Tibial artery (tissue), 4 donors: ENCODE measurements at regions not wholly inside any gene's neighbourhood (a gene's known extent, or its start where the extent isn't known, plus 50 kb on each side); places are given as distances from the start of the nearest gene placed in this dataset.
A peak's percentile ranks its signal among the peaks of the same experiment; 100 is the strongest.

ENCODE experiments used
- DNase-seq, 2 donors: peaks; one replicate each; pipeline ENCODE4 v3.0.0-alpha.2; 2019
- H3K27ac ChIP-seq, 2 donors: fragments of 200-600 bp; sonication (generic) in 1 of 2; 1 replicate in 1 of 2; 2 replicates in 1 of 2; pipeline ENCODE4 v1.5.1; 2018 to 2019; ENCODE audit warnings: mild to moderate bottlenecking in 1 of 2
- H3K27me3 ChIP-seq, 2 donors: fragments of 200-600 bp; sonication (generic) in 1 of 2; one replicate each; pipeline versions ENCODE4 v1.5.1 to v1.6.0; 2016 to 2019
- H3K36me3 ChIP-seq, 3 donors: fragments of 200-600 bp; sonication (generic) in 2 of 3; one replicate each; pipeline ENCODE4 v1.5.1; 2016 to 2019; ENCODE audit warnings: mild to moderate bottlenecking in 2 of 3
- H3K4me1 ChIP-seq, 4 donors: fragments of 200-600 bp; sonication (generic) in 2 of 4; 1 replicate in 3 of 4; 2 replicates in 1 of 4; pipeline ENCODE4 v1.5.1; 2016 to 2019
- H3K4me3 ChIP-seq, 2 donors: fragments of 200-600 bp; sonication (generic) in 1 of 2; 1 replicate in 1 of 2; 2 replicates in 1 of 2; pipeline ENCODE4 v1.5.1; 2018 to 2019; ENCODE audit warnings: mild to moderate bottlenecking in 2 of 2
- H3K9me3 ChIP-seq, 3 donors: fragments of 200-600 bp; sonication (generic) in 1 of 3; one replicate each; pipeline ENCODE4 v1.5.1; 2016 to 2019
- intact Hi-C: fragments of 100-400 bp; cut with DNase I; formaldehyde crosslinking; loops from one replicate; pipeline ENCODE4 v1.15.0; 2023; ENCODE audit warnings: low total_unique reads
- TF ChIP-seq, protein P1 (sequence below), 2 experiments: fragments of 200-600 bp in 1 of 2; fragments of 450-650 bp in 1 of 2; IDR thresholded peaks; one replicate each; pipeline ENCODE4 v1.5.1; 2017 to 2019; ENCODE audit warnings: antibody characterized with exemption in 2 of 2, mild to moderate bottlenecking in 1 of 2, moderate library complexity in 1 of 2

- no peaks in the 10 kb centered on the region for H3K36me3 ChIP-seq
These were observed 627.2 kb upstream of the SLITRK6 start for GRCh38 chr13:86426437-86426836.

DNA sequence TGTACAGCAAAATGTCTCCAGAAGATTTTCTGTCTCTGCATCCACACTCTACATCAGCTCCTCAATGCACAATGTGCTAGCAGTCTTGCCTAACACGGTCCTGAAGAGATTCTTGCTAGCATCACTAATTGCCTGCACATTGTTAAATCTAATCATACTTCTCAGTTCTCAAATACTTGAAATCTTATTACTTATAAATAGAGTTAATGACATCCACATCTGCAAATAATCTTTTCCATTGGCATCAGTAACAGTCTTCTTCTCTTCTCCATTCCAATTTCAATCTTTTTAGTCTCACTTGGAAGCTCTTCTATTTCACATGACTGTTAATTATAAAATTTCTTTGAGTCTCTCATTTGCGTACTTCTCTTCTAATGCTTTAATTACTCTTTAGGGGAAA, 630.5 kb upstream of the SLITRK6 start:
- Histone ChIP-seq H3K4me3 (no peak overlapping the region), H3K27ac (no peak overlapping the region), H3K4me1 (no peaks in the 10 kb centered on the region), H3K27me3 (no peaks in the 10 kb centered on the region), H3K36me3 (no peaks in the 10 kb centered on the region), H3K9me3 (no peaks in the 10 kb centered on the region)
- DNase-seq, result no peak
- intact Hi-C loops, result no loop called here
- TF ChIP-seq, protein P1, sequence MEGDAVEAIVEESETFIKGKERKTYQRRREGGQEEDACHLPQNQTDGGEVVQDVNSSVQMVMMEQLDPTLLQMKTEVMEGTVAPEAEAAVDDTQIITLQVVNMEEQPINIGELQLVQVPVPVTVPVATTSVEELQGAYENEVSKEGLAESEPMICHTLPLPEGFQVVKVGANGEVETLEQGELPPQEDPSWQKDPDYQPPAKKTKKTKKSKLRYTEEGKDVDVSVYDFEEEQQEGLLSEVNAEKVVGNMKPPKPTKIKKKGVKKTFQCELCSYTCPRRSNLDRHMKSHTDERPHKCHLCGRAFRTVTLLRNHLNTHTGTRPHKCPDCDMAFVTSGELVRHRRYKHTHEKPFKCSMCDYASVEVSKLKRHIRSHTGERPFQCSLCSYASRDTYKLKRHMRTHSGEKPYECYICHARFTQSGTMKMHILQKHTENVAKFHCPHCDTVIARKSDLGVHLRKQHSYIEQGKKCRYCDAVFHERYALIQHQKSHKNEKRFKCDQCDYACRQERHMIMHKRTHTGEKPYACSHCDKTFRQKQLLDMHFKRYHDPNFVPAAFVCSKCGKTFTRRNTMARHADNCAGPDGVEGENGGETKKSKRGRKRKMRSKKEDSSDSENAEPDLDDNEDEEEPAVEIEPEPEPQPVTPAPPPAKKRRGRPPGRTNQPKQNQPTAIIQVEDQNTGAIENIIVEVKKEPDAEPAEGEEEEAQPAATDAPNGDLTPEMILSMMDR (IDR thresholded peaks at IDR 0.05), result no peak

More at GRCh38 chr13:86426437-86426836, 627.2 kb upstream of the SLITRK6 start:
- Histone ChIP-seq H3K9me3 (no peaks in the 10 kb centered on the region), H3K4me3 (no peak overlapping the region), H3K4me1 (no peaks in the 10 kb centered on the region), H3K27ac (no peak overlapping the region), H3K27me3 (no peaks in the 10 kb centered on the region)
- intact Hi-C loops, result no loop called here
- DNase-seq, result no peak
- TF ChIP-seq, protein P1 (IDR thresholded peaks at IDR 0.05), result no peak

DNA sequence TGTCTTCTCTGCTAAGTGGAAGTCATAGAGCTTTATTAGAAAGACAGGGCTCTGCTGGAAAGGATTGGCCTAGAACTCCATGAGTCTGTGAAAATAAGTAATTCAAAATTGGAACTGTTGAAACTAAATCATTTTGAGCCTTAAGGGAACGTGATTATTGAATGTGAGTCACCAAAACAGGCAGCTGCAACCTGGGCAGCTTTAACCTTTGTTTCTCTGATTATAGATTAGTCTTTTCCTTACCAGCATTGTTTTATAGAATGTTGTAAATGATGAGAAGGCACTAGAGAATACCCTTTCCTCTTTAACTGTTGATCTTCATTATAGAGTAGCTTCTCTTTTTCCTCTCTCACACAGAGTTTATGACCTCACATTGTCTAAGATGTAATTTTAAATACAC, 638.8 kb upstream of the SLITRK6 start:
- TF ChIP-seq, protein P1 (IDR thresholded peaks at IDR 0.05), result no peak
- intact Hi-C loops, result no loop called here
- no peaks in the 10 kb centered on the region for H3K36me3 ChIP-seq
- no peak for DNase-seq
- H3K4me3 ChIP-seq, result no peak overlapping the region
- no peaks in the 10 kb centered on the region for H3K27me3 ChIP-seq
- H3K27ac ChIP-seq, result no peak overlapping the region
- H3K4me1 ChIP-seq, result no peaks in the 10 kb centered on the region
- H3K9me3 ChIP-seq, result no peaks in the 10 kb centered on the region

GRCh38 chr13:86445206-86445605, 646.0 kb upstream of the SLITRK6 start:
- Histone ChIP-seq H3K27me3 (no peaks in the 10 kb centered on the region), H3K36me3 (no peaks in the 10 kb centered on the region), H3K9me3 (no peaks in the 10 kb centered on the region), H3K4me3 (no peak overlapping the region), H3K4me1 (no peaks in the 10 kb centered on the region), H3K27ac (no peak overlapping the region)
- no peak for DNase-seq
- TF ChIP-seq, protein P1 (IDR thresholded peaks at IDR 0.05), result no peak
- intact Hi-C loops, result no loop called here

DNA sequence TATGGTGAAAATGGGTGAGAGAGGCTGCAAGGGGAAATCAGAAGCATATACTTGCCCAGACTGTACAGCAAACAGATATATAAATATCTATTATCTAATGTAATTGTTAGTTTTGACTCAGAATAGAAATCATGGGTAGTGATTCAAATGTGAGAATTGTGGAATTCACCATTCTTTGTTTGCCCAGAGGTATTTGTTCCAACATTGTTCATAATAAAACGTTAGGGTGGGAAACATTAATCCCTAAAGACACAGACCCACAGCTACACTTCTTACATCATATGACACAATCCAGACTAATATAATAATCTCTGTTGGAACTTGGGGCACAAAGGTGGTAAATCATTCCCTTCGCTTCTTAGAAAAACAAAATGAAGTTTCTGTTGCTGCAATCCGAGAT, 646.5 kb upstream of the SLITRK6 start:
- H3K4me1 ChIP-seq, result no peaks in the 10 kb centered on the region
- TF ChIP-seq, protein P1 (IDR thresholded peaks at IDR 0.05), result no peak
- no peak overlapping the region for H3K4me3 ChIP-seq
- H3K9me3 ChIP-seq, result no peaks in the 10 kb centered on the region
- intact Hi-C loops, result no loop called here
- no peaks in the 10 kb centered on the region for H3K36me3 ChIP-seq
- no peaks in the 10 kb centered on the region for H3K27me3 ChIP-seq
- no peak overlapping the region for H3K27ac ChIP-seq
- no peak for DNase-seq

DNA sequence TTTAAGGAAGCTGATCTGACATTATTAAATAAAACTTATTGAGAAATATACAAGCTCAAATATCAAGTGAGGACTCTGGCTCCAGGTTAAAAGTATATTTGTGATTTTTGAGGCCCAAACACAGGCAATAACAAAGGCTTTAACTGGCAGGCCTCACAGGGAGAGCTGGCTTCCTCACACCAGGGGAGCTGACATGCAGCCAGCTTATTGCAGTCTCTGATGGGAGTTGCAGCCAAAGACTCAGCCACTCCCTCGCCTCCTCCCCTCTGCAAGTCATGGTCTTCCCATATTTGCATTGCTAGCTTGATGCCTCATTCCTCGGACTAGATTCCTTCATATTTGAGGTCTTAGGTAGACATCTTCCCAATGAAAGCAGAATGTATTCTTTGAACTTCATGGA, 647.1 kb upstream of the SLITRK6 start:
- peak in 1 of 2 donors; percentile 26 for DNase-seq
- Histone ChIP-seq H3K9me3 (no peaks in the 10 kb centered on the region), H3K36me3 (no peaks in the 10 kb centered on the region), H3K27ac (no peak overlapping the region), H3K27me3 (no peaks in the 10 kb centered on the region), H3K4me1 (no peaks in the 10 kb centered on the region), H3K4me3 (no peak overlapping the region)
- TF ChIP-seq, protein P1 (IDR thresholded peaks at IDR 0.05), result no peak
- intact Hi-C loops, result no loop called here
